ENCODE measurements at regions not wholly inside any gene's neighbourhood (a gene's known extent, or its start where the extent isn't known, plus 50 kb on each side); places are given as distances from the start of the nearest gene placed in this dataset.
A peak's percentile ranks its signal among the peaks of the same experiment; 100 is the strongest.

DNA sequence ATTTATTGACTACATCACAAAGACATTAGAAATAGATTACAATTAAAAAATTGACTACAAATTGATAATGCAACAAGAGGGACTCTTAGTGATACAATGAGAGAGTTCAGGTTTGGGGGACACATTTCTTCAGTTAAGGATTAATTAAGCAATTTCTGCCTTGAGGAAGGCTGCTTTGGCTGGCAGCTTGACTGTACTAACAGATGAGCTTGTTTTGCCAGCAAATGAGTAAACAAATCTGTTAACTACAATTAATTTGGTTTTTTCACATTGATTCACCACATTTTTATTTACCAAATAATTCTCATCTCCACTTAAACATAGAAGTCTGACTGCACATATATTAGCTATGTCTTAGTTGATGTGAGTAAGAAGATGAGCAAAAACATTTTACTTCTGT is 183.6 kb upstream of the ZNF385D start:
- Histone ChIP-seq H2AFZ (ENCODE audit: low read length) (no peak overlapping the region), H3K4me3 (replicated peaks in 1 of 3; ENCODE audit: insufficient read depth in 1 of 3, low read depth in 2 of 3, low read length in 3 of 3) (no peak overlapping the region), H3K79me2 (ENCODE audit: insufficient read depth, low read length) (no peaks in the 10 kb centered on the region), H3K27ac (ENCODE audit: extremely low read length, insufficient read depth, low read length) (no peak overlapping the region), H3K36me3 (replicated peaks in 1 of 2; ENCODE audit: control insufficient read depth in 1 of 2, insufficient read depth in 2 of 2, low read length in 2 of 2) (no peaks in the 10 kb centered on the region), H3K27me3 (ENCODE audit: control insufficient read depth in 1 of 2, insufficient read depth in 2 of 2, low read length in 2 of 2) (no peaks in the 10 kb centered on the region), H3K4me2 (ENCODE audit: low read depth, low read length) (no peak overlapping the region), H3K9me3 (ENCODE audit: low read length) (no peaks in the 10 kb centered on the region), H3K4me1 (ENCODE audit: insufficient read depth, low read length) (no peaks in the 10 kb centered on the region), H3K9ac (ENCODE audit: insufficient read depth, low read depth, low read length) (no peak overlapping the region), H4K20me1 (ENCODE audit: insufficient read depth, low read length) (no peaks in the 10 kb centered on the region)
- DNase-seq (ENCODE audit: low spot score) (no peak), ATAC-seq (no peak), FAIRE-seq (no peak)
- ChIA-PET CTCF (ENCODE audit: low intra/inter-chr PET ratio, low total read pairs) (no interaction called here), POLR2A (no interaction called here)
- no peak for TF ChIP-seq HNRNPH1 (optimal IDR thresholded peaks at IDR 0.05; ENCODE audit: low read depth, low read length)
- no peak for TF ChIP-seq ZNF747 (CRISPR knock-in tag; IDR thresholded peaks at IDR 0.05; ENCODE audit: borderline replicate concordance)
- TF ChIP-seq CENPBD1 (CRISPR knock-in tag; IDR thresholded peaks at IDR 0.05; ENCODE audit: borderline replicate concordance, low read depth) = no peak
- no peak for TF ChIP-seq ZNF446 (CRISPR knock-in tag; IDR thresholded peaks at IDR 0.05)
- TF ChIP-seq MEIS1 (CRISPR knock-in tag; IDR thresholded peaks at IDR 0.05; ENCODE audit: borderline replicate concordance) = no peak
- no peak for TF ChIP-seq NR3C1 (CRISPR knock-in tag; IDR thresholded peaks at IDR 0.05)
- intact Hi-C loops (cut with micrococcal nuclease; ENCODE audit: unreplicated experiment) (no loop called here), in situ Hi-C loops (cut with HindIII; ENCODE audit: extremely low pct_ligation_motif_present, low pct_unique_long_range_greater_than_20kb) (no loop called here)
- BruUV-seq (replicated peaks) = no TSS peak

DNA sequence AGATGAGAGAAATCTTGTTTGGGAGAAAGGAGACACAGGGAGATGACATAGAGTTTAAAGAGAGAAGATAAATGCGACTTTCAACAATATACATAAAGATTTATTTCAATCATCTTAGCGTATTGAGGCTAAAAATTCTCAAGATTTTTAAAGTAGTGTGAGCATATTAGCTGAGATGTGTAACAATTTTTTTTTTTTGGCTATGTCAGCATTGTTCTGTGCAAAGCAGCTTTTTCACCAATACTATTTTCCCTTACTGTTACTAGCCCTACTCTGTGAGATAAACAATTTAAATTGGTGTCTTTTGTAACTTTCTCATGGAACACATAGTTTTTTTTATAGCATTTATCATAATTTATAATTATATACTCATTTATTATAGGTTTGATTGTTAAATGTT is 185.2 kb upstream of the ZNF385D start:
- Histone ChIP-seq H3K4me1 (ENCODE audit: insufficient read depth, low read length) (no peaks in the 10 kb centered on the region), H4K20me1 (ENCODE audit: insufficient read depth, low read length) (no peaks in the 10 kb centered on the region)
- intact Hi-C loops (cut with micrococcal nuclease; ENCODE audit: unreplicated experiment) = no loop called here

More for the DNA sequence above, 185.2 kb upstream of the ZNF385D start:
- no peak overlapping the region for H3K4me2 ChIP-seq (ENCODE audit: low read depth, low read length)
- no peak overlapping the region for H3K4me3 ChIP-seq (replicated peaks in 1 of 3; ENCODE audit: insufficient read depth in 1 of 3, low read depth in 2 of 3, low read length in 3 of 3)
- H3K27ac ChIP-seq (ENCODE audit: extremely low read length, insufficient read depth, low read length) = no peak overlapping the region
- in situ Hi-C loops (cut with HindIII; ENCODE audit: extremely low pct_ligation_motif_present, low pct_unique_long_range_greater_than_20kb) = no loop called here
- WGBS (ENCODE audit: low lambda C conversion rate) = 2% methylated on average over 2 of the region's 2 CpGs
- DNase-seq (ENCODE audit: low spot score) (no peak), FAIRE-seq (no peak), ATAC-seq (no peak)
- H3K9me3 ChIP-seq (ENCODE audit: low read length) = no peaks in the 10 kb centered on the region
- no TSS peak for BruUV-seq (replicated peaks)
- no peaks in the 10 kb centered on the region for H3K27me3 ChIP-seq (ENCODE audit: control insufficient read depth in 1 of 2, insufficient read depth in 2 of 2, low read length in 2 of 2)
- ChIA-PET POLR2A (no interaction called here), CTCF (ENCODE audit: low intra/inter-chr PET ratio, low total read pairs) (no interaction called here)
- TF ChIP-seq ZNF652 (CRISPR knock-in tag; IDR thresholded peaks at IDR 0.05; ENCODE audit: borderline replicate concordance, low read depth) (no peak), MAFF (IDR thresholded peaks at IDR 0.05; ENCODE audit: low read depth, low read length) (peak; percentile 45; the same call in 1 of the 2 replicates), MAFK (conservative IDR thresholded peaks at IDR 0.05 in 1 of 2, IDR thresholded peaks at IDR 0.05 in 1 of 2; ENCODE audit: low read length in 2 of 2) (peak in 1 of 2 experiments; percentile 70; a peak in 2 of 4 replicates)
- TF ChIP-seq, protein P1, sequence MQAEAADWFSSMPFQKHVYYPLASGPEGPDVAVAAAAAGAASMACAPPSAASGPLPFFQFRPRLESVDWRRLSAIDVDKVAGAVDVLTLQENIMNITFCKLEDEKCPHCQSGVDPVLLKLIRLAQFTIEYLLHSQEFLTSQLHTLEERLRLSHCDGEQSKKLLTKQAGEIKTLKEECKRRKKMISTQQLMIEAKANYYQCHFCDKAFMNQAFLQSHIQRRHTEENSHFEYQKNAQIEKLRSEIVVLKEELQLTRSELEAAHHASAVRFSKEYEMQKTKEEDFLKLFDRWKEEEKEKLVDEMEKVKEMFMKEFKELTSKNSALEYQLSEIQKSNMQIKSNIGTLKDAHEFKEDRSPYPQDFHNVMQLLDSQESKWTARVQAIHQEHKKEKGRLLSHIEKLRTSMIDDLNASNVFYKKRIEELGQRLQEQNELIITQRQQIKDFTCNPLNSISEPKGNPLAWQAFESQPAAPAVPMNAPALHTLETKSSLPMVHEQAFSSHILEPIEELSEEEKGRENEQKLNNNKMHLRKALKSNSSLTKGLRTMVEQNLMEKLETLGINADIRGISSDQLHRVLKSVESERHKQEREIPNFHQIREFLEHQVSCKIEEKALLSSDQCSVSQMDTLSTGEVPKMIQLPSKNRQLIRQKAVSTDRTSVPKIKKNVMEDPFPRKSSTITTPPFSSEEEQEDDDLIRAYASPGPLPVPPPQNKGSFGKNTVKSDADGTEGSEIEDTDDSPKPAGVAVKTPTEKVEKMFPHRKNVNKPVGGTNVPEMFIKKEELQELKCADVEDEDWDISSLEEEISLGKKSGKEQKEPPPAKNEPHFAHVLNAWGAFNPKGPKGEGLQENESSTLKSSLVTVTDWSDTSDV (CRISPR knock-in tag; IDR thresholded peaks at IDR 0.05) = no peak
- no peaks in the 10 kb centered on the region for H3K79me2 ChIP-seq (ENCODE audit: insufficient read depth, low read length)
- no peak overlapping the region for H3K9ac ChIP-seq (ENCODE audit: insufficient read depth, low read depth, low read length)
- H3K36me3 ChIP-seq (replicated peaks in 1 of 2; ENCODE audit: control insufficient read depth in 1 of 2, insufficient read depth in 2 of 2, low read length in 2 of 2) = no peaks in the 10 kb centered on the region
- H2AFZ ChIP-seq (ENCODE audit: low read length) = no peak overlapping the region

Measured in HepG2 (cell line).